Effector memory CD8-positive, alpha-beta T cell (primary cell): ENCODE measurements at regions not wholly inside any gene's neighbourhood (a gene's known extent, or its start where the extent isn't known, plus 50 kb on each side); places are given as distances from the start of the nearest gene placed in this dataset.
"Not testable (repeated sequence)": the region's sequence is repeated elsewhere in the genome, so short reads cannot be mapped to it uniquely, and the experiment has no call there.

Experiments
- ATAC-seq: fragments of 150-1000 bp; cut with Tn5 transposase; replicated peaks from 2 replicates; pipeline ENCODE4 v1.10.0; 2021; ENCODE audit warnings: mild to moderate bottlenecking, moderate library complexity
- DNase-seq, 3 experiments: peaks; one replicate each; pipeline ENCODE4 v3.0.0; 2021
- H3K27ac Mint-ChIP-seq, 2 donors: one replicate each; pipeline ENCODE4 v1.8.0; 2022; ENCODE audit warnings: mild to moderate bottlenecking in 2 of 2, mixed read lengths in 2 of 2, moderate library complexity in 2 of 2
- H3K27me3 Mint-ChIP-seq, 2 donors: one replicate each; pipeline ENCODE4 v1.8.0; 2022; ENCODE audit warnings: mixed read lengths in 2 of 2
- H3K36me3 Mint-ChIP-seq: one replicate; pipeline ENCODE4 v1.8.0; 2022; ENCODE audit warnings: mild to moderate bottlenecking, moderate library complexity, mixed read lengths; ENCODE audit not compliant: insufficient read depth
- H3K4me1 Mint-ChIP-seq, 2 donors: one replicate each; pipeline ENCODE4 v1.8.0; 2022; ENCODE audit warnings: low read depth in 2 of 2, mixed read lengths in 2 of 2
- H3K4me3 Mint-ChIP-seq, 2 donors: one replicate each; pipeline ENCODE4 v1.8.0; 2022; ENCODE audit warnings: mild to moderate bottlenecking in 2 of 2, mixed read lengths in 2 of 2, moderate library complexity in 2 of 2
- H3K9me3 Mint-ChIP-seq, 2 donors: one replicate each; pipeline ENCODE4 v1.8.0; 2022; ENCODE audit warnings: mixed read lengths in 2 of 2

DNA sequence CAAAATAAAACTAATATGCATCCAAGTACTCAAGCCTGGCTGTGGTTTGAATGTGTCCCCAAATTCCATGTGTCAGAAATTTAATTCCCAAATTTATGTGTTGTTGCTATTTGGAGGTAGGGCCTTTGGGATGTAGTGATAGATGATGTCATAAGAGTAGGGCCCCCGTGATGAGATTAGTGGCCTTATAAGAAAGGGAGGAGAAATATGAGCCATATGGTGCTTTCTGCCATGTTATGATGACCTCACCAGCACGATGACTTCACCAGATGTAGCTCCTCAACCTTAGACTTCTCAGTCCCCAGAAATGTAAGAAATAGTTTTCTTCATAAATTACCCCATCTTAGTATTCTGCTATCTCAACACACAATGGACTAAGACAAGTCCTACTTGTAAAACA, 2264.0 kb downstream of the ARAP2 start:
- no peak for DNase-seq
- Mint-ChIP-seq H3K4me1 (no peaks in the 10 kb centered on the region), H3K27me3 (no peaks in the 10 kb centered on the region), H3K4me3 (no peak overlapping the region), H3K36me3 (no peaks in the 10 kb centered on the region), H3K27ac (no peak overlapping the region), H3K9me3 (peaks cover 2 to 4% of the 10 kb centered on the region in 2 donors)
- no peak for ATAC-seq

DNA sequence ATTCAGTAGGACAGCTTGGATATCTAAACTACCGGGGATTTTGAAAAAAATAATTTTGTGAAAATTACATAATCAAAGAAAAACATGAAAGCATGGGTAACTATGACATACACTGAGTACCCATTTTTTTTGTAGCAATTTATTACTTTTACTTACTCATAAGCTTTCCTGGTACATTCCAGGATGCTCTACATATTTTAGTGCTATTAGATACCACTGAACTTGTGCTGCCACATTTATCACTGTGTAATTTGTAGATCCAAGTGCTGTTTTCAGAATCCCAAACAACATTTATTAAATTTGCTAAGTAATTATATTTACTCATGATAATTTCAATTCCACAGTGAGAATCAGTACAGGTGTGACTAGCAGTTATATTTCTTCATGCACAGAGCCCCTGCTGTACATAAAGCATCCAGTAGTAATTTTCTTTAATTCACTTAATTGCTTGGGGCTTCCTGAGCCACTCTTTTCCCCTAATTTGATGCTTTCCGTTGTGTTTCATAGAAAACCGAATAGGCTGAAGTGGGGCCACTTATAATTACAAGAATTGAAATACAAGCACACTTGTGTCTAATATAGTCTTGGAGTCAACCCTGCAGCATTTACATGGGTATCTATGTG, 2254.4 kb downstream of the ARAP2 start:
- Mint-ChIP-seq H3K36me3 (no peaks in the 10 kb centered on the region), H3K4me3 (no peak overlapping the region), H3K27me3 (no peaks in the 10 kb centered on the region), H3K27ac (no peak overlapping the region), H3K9me3 (peaks cover 5 to 14% of the 10 kb centered on the region in 2 donors), H3K4me1 (no peaks in the 10 kb centered on the region)
- ATAC-seq: no peak
- no peak for DNase-seq

DNA sequence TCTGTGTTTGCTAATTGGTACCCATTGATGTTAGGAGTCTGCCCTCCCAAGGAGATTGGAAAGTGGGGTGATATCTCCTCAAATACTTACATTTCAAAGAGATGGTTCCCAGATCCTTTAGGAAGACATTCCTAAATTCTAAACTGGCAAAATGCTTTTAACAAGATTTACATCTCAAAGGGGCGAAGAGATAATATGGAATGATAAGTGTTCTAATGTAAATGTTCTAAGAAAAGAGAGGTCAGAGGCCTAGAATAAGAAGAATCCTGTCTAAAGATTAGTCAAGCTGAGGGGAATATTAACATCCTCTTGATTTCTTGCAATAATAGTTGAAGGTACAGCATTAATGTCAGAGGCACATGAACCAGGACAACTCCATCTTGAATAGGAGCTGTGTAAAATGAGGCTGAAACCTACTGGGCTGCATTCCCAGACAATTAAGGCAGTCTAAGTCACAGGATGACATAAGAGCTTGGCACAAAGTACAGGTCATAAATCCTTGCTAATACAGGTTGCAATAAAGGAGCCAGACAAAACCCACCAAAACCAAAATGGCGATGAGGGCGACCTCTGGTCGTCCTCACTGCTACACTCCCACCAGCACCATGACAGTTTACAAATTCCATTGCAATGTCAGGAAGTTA, 2248.1 kb downstream of the ARAP2 start:
- H3K9me3 Mint-ChIP-seq: peaks cover 5 to 11% of the 10 kb centered on the region in 2 donors
- H3K27ac Mint-ChIP-seq: no peak overlapping the region
- DNase-seq (no peak), ATAC-seq (no peak)
- no peaks in the 10 kb centered on the region for H3K36me3 Mint-ChIP-seq
- H3K4me1 Mint-ChIP-seq: no peaks in the 10 kb centered on the region
- H3K27me3 Mint-ChIP-seq: no peaks in the 10 kb centered on the region
- no peak overlapping the region for H3K4me3 Mint-ChIP-seq

DNA sequence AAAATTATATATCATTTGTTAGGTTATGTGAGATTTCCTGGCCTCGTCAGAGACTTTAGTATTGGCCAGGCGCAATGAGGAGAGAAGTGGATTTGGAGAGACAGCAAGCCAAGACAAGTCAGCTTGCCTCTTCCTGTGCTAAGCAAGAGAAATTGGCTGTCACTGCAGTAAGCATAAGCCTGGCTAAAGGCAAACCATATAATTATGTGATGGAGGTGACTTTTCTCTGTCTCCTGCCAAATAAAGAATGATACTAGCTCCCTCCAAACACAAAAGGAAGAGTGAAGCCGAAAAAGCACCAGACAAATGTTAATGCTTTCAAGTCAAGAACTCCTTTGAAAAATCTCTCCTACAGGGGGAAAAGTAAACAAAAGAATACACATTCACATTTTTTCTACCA, 2246.0 kb downstream of the ARAP2 start:
- H3K4me1 Mint-ChIP-seq: no peaks in the 10 kb centered on the region
- ATAC-seq (no peak), DNase-seq (no peak)
- H3K27ac Mint-ChIP-seq: no peak overlapping the region
- no peaks in the 10 kb centered on the region for H3K27me3 Mint-ChIP-seq
- H3K36me3 Mint-ChIP-seq: no peaks in the 10 kb centered on the region
- peaks cover 3 to 11% of the 10 kb centered on the region in 2 donors for H3K9me3 Mint-ChIP-seq
- no peak overlapping the region for H3K4me3 Mint-ChIP-seq

DNA sequence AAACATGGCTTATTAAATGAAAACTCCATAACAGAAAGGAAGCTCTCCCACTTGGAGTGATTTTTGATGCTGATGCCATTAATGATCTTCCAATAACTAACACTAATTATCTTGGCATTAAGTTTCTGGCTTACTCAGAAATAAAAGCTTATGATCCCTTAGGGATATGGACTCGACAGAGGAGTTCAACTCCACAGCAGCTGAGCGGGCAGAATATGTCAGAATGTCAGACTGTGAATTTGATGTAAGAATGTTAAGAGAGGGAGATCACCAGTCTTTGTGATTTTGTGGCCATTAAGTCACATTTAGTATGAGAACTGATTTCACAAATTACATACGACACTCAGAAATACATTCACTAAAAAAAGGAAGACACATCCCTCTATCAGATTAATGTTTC, 2244.0 kb downstream of the ARAP2 start:
- ATAC-seq (no peak), DNase-seq (no peak)
- Mint-ChIP-seq H3K9me3 (peaks cover 5 to 16% of the 10 kb centered on the region in 2 donors), H3K4me3 (no peak overlapping the region), H3K27ac (no peak overlapping the region), H3K27me3 (no peaks in the 10 kb centered on the region), H3K4me1 (no peaks in the 10 kb centered on the region), H3K36me3 (no peaks in the 10 kb centered on the region)

DNA sequence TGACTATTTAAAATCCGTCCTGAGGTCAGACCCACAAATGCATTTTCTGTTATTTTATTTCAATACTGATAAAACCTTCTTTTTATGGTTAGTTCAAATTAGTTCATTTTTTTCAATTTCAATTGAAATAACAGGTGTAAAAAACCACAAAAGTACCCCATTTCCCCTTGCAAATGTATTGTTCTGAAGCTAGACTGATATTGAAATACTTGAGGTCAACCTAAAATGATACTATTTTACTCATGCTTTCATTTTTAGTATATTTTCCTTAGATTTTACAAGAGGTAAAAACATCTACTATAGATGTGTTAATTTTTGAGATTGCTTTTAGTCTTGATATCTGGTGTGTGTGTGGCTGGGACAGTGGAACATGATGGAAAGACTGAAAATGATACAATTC, 2237.8 kb downstream of the ARAP2 start:
- not testable (repeated sequence) for H3K27me3 Mint-ChIP-seq, DNase-seq, H3K27ac Mint-ChIP-seq, H3K9me3 Mint-ChIP-seq, H3K4me1 Mint-ChIP-seq, H3K4me3 Mint-ChIP-seq, ATAC-seq, H3K36me3 Mint-ChIP-seq

DNA sequence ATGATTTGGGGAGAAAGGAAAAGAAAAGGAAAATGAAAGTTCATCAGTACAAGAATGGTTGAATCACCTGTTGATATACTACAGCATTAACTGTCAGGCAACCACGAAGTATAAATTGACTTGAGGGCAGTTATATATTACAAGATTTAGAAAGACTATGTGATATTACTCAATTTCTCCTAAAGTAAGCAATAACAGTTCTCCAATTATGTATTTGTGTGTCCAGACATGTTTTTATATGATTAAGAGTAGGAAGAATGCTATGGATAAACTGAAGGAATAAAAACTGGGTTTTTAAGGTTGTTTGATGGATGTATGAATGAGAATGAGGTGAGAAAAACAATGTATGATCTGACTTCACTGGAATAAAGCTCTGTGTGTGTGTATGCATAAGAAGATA, 2234.4 kb downstream of the ARAP2 start:
- Mint-ChIP-seq H3K27me3 (no peaks in the 10 kb centered on the region), H3K27ac (no peak overlapping the region), H3K36me3 (no peaks in the 10 kb centered on the region), H3K4me3 (no peak overlapping the region), H3K9me3 (peaks cover 0 to 4% of the 10 kb centered on the region in 2 donors), H3K4me1 (no peaks in the 10 kb centered on the region)
- ATAC-seq (no peak), DNase-seq (no peak)

DNA sequence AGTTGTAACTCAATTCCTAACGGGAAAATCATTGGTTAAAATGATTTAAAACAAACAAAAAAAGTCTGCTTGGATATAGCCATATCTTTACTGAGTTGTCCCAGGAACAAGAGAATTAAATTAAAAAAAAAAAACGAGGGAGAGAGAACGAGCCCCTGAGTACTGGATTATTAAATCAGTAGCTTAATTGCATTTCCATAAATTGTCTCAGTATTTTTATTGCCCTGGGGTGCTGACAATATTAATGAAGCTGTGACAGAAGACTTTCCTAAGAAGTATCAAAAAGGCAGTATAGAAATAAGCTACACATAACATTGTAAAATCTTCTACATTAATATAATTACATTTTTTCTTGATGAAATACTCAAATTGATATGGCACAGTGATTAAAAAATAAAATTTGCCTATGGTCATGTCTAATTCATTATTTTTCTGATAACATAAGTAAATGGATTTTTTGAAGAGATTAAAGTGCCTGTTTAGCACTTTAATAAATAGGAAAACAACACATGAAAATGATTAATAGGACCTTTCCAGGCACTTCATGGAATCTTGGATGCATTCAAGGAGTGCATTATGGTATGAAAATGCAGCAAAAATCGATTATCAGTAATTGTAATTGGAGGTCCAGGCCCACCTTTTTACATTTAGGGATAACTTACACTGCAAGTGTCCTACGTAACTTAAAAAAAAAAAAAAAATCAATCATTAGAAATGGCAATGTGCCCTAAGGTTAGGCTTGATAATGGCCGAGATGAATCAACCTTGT, 2233.4 kb downstream of the ARAP2 start:
- H3K27ac Mint-ChIP-seq: no peak overlapping the region
- DNase-seq (no peak), ATAC-seq (no peak)
- H3K4me3 Mint-ChIP-seq: no peak overlapping the region
- no peaks in the 10 kb centered on the region for H3K4me1 Mint-ChIP-seq
- no peaks in the 10 kb centered on the region for H3K27me3 Mint-ChIP-seq
- H3K36me3 Mint-ChIP-seq: no peaks in the 10 kb centered on the region
- H3K9me3 Mint-ChIP-seq: peaks cover 0 to 4% of the 10 kb centered on the region in 2 donors

DNA sequence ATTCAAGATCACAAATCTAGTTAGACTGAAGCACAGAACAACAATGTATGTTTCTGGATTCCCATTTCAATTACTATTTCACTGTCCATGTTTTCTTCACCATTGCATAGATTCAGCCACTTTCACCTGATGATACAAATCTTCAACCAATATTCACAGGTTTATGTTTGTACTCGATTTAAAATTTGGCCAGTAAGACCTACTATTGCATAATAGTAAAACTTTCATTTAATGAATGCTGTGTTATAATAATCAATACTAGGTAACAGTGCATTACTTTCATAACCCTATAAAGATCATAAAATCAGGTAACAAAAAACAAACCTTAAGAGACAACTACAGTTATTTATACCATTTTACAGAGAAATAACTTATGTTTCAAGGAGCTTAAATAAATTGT, 2209.1 kb downstream of the ARAP2 start:
- Mint-ChIP-seq H3K27ac (no peak overlapping the region), H3K9me3 (peaks cover 0 to 3% of the 10 kb centered on the region in 2 donors), H3K4me3 (no peak overlapping the region), H3K4me1 (no peaks in the 10 kb centered on the region), H3K27me3 (no peaks in the 10 kb centered on the region), H3K36me3 (no peaks in the 10 kb centered on the region)
- DNase-seq (no peak), ATAC-seq (no peak)

DNA sequence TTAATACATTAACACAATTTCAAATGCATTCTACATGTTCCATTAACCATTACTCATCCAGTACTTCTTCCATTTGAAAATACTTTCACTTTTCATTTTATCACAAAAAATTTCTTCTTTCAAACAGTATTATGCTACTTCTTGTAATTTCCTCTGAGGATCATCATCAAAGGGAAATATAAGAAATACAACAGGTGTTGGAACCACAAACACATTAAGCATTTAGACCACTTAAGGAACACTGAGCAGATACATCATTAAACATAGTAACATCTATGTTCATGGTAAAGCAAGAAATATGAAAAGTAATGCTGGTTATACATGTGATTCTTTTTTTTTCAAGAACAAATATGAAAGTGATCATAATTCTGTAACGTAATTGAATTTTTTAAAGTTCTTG, 2207.0 kb downstream of the ARAP2 start:
- ATAC-seq (no peak), DNase-seq (no peak)
- H3K27ac Mint-ChIP-seq: no peak overlapping the region
- H3K4me3 Mint-ChIP-seq: no peak overlapping the region
- no peaks in the 10 kb centered on the region for H3K4me1 Mint-ChIP-seq
- H3K9me3 Mint-ChIP-seq: peaks cover 0 to 6% of the 10 kb centered on the region in 2 donors
- no peaks in the 10 kb centered on the region for H3K36me3 Mint-ChIP-seq
- H3K27me3 Mint-ChIP-seq: no peaks in the 10 kb centered on the region

DNA sequence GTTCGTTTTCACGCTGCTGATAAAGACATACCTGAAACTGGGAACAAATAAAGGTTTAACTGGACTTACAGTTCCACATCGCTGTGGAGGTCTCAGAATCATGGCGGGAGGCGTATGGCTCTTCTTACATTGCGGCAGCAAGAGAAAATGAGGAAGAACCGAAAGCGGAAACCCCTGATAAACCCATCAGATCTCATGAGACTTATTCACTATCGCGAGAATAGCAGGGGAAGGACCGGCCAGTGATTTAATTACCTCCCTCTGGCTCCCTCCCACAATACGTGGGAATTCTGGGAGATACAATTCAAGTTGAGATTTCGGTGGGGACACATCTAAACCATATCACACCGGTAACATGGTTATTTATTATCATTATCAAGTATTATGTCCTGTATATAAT, 2204.5 kb downstream of the ARAP2 start:
- H3K9me3 Mint-ChIP-seq: peaks cover 8% of the 10 kb centered on the region in 2 donors
- ATAC-seq (no peak), DNase-seq (no peak)
- H3K36me3 Mint-ChIP-seq: no peaks in the 10 kb centered on the region
- H3K27me3 Mint-ChIP-seq: no peaks in the 10 kb centered on the region
- no peaks in the 10 kb centered on the region for H3K4me1 Mint-ChIP-seq
- H3K27ac Mint-ChIP-seq: no peak overlapping the region
- no peak overlapping the region for H3K4me3 Mint-ChIP-seq

DNA sequence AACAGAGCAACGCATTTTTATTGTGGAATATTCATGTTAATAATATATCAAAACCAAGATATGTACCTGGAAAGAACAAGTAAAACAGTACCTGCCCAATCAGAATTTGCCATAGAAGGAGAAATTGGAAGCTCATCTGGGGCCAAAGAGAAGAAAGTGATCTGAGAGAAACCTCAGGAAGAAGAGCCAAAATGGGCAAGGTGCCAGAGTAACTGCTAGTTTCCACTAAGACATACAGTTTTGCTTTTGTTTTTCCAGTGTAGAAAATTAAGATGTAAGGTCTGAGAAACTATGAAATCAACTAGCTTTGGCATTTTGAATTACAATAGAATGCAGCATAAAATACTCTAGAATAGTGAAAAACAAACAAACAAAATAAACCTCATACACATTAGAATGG, 2201.2 kb downstream of the ARAP2 start:
- no peak overlapping the region for H3K4me3 Mint-ChIP-seq
- no peaks in the 10 kb centered on the region for H3K27me3 Mint-ChIP-seq
- DNase-seq (no peak), ATAC-seq (no peak)
- no peaks in the 10 kb centered on the region for H3K36me3 Mint-ChIP-seq
- no peaks in the 10 kb centered on the region for H3K4me1 Mint-ChIP-seq
- peaks cover 8 to 10% of the 10 kb centered on the region in 2 donors for H3K9me3 Mint-ChIP-seq
- no peak overlapping the region for H3K27ac Mint-ChIP-seq

DNA sequence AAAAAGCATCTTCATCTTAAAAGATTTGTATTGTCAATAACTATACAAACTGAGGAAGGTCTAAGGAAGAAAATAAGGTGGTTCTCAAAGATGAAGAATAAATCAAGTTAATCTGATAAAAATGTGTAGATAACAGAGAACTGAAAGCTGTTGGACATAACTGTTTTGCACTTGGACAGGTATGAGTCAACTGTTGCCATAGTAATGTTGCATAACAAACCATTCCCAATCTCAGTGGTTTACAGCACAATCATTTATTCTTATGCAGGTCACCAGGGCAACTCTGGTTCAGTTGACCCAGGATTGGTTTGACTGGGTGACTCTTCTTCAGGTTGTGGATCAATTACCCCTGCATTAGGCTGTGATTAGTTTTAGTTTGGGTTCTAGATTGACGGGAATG, 2197.7 kb downstream of the ARAP2 start:
- Mint-ChIP-seq H3K36me3 (no peaks in the 10 kb centered on the region), H3K4me1 (no peaks in the 10 kb centered on the region), H3K27me3 (no peaks in the 10 kb centered on the region), H3K4me3 (no peak overlapping the region), H3K9me3 (peaks cover 10 to 14% of the 10 kb centered on the region in 2 donors), H3K27ac (no peak overlapping the region)
- ATAC-seq (no peak), DNase-seq (no peak)

DNA sequence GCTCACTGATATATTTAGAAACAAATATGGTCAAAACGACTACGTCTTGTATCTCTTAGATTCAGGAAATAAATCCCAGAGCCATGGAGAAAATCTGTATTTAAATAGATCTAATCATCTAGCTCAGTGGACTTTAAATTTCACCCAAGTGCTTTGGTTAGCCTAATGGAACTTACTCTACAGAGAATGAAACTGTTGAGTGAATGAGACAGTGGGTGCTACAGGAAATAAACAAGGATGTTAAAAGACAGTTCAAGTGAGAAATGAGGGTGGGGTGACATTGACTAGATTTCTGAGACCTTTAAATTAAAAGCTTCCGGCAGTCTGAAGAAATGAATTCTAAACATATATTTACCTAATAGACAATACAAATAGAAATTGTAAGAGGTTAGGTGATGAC, 2197.0 kb downstream of the ARAP2 start:
- Mint-ChIP-seq H3K4me3 (no peak overlapping the region), H3K36me3 (no peaks in the 10 kb centered on the region), H3K4me1 (no peaks in the 10 kb centered on the region), H3K27ac (no peak overlapping the region), H3K27me3 (no peaks in the 10 kb centered on the region), H3K9me3 (peaks cover 7 to 14% of the 10 kb centered on the region in 2 donors)
- no peak for ATAC-seq
- no peak for DNase-seq
